ENCODE measurements at regions not wholly inside any gene's neighbourhood (a gene's known extent, or its start where the extent isn't known, plus 50 kb on each side); places are given as distances from the start of the nearest gene placed in this dataset.

DNA sequence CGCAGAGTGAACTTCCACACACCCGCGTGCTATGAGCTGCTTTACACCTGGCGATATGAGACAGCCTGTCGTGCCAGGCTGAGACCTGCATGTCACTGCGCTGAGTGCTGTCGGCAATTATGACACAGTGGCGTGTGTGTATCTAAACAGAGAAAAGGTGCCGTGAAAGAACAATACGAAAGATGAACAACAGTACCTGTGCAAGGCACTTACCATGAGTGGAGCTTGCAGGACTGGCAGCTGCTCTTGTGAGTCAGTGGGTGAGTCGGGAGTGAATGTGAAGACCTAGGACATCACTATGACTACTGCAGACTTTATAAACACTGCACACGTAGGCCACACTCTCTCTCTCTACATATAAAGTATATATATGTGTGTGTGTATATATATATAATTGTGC lies 68.5 kb upstream of the DUSP22 start:
- H3K4me3 ChIP-seq (ENCODE audit: low read depth, low read length): no peak overlapping the region
- no peak for DNase-seq (ENCODE audit: low read depth)
- TF ChIP-seq, protein P1, sequence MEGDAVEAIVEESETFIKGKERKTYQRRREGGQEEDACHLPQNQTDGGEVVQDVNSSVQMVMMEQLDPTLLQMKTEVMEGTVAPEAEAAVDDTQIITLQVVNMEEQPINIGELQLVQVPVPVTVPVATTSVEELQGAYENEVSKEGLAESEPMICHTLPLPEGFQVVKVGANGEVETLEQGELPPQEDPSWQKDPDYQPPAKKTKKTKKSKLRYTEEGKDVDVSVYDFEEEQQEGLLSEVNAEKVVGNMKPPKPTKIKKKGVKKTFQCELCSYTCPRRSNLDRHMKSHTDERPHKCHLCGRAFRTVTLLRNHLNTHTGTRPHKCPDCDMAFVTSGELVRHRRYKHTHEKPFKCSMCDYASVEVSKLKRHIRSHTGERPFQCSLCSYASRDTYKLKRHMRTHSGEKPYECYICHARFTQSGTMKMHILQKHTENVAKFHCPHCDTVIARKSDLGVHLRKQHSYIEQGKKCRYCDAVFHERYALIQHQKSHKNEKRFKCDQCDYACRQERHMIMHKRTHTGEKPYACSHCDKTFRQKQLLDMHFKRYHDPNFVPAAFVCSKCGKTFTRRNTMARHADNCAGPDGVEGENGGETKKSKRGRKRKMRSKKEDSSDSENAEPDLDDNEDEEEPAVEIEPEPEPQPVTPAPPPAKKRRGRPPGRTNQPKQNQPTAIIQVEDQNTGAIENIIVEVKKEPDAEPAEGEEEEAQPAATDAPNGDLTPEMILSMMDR (IDR thresholded peaks at IDR 0.05; ENCODE audit: insufficient read depth, low read depth, low read length, missing control alignments): no peak

DNA sequence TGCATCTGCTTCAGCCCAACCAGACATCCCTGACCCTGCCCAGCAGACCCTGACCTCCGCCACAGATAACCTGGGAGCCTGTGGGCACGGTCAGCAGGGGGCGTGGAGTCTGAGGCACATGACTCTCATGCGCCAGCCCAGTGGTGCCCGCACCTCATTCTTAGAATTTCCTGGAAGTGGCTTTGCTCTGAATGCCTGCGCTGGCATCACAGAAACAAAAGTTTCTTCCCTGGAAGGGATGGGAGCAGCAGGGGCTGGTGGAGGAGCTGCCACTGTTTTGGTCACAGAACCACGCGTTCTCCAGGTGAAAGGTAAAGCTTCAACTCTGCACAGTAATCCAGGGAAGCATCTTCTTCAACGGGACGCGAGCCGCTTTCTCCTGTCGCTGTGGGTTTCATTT lies 67.9 kb upstream of the DUSP22 start:
- TF ChIP-seq, protein P1 (IDR thresholded peaks at IDR 0.05; ENCODE audit: insufficient read depth, low read depth, low read length, missing control alignments): no peak
- DNase-seq (ENCODE audit: low read depth): no peak
- peak overlapping the region; percentile 43; the same call in 1 of the 2 replicates for H3K4me3 ChIP-seq (ENCODE audit: low read depth, low read length)

DNA sequence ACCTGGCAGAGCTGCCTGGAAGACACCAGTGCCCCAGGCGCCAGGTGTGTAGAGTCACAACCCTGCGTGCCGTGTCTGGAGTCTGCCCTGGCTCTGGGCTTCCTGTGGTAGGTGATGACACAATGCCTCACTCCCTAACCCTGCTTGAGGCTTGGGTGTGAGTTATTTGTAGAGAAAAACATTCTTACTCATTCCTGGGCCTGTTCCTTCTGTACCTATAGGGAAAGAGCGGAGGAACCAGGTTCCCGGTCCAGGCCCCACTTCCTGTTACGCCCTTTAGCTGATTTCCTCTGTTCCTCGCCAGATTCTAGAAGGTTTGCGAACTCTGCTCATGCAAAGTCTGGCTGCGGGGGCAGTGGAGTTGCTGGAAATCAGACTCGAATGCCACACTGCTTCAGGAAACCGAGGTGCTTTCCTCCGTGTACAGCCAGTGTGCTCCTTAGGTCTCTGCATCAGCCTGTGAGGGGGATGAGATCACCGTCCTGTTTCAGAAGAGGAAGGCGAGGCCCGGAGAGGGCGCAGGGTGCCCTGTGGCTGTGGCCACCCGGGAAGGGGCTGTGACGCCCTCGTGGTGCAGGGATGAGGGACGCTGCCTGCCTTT lies 67.1 kb upstream of the DUSP22 start:
- peak overlapping the region; percentile 43 for H3K4me3 ChIP-seq (ENCODE audit: low read depth, low read length)
- peak; percentile 90 for DNase-seq (ENCODE audit: low read depth)
- TF ChIP-seq, protein P1 (IDR thresholded peaks at IDR 0.05; ENCODE audit: insufficient read depth, low read depth, low read length, missing control alignments): no peak

DNA sequence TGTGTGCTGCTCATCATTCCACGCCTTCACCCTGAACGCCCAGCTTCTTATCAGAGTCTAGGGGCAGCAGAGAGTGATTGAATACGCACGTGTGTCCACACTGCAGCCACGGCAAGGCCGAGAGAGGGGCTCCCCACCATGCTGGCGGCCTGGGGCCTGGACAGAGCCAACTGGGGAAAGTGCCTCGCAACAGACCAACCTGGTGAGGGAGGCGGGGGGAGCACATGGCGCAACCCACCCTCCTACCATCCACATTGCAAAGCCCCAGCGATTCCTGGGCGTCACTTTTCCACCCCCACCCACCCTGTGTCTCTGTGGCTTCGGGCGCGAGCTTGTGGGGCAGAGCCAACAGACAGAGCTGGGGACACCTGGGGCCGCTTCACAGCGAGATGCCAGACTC lies 66.4 kb upstream of the DUSP22 start:
- TF ChIP-seq, protein P1 (IDR thresholded peaks at IDR 0.05; ENCODE audit: insufficient read depth, low read depth, low read length, missing control alignments): no peak
- H3K4me3 ChIP-seq (ENCODE audit: low read depth, low read length): peak overlapping the region; percentile 43
- DNase-seq (ENCODE audit: low read depth): peak; percentile 66

DNA sequence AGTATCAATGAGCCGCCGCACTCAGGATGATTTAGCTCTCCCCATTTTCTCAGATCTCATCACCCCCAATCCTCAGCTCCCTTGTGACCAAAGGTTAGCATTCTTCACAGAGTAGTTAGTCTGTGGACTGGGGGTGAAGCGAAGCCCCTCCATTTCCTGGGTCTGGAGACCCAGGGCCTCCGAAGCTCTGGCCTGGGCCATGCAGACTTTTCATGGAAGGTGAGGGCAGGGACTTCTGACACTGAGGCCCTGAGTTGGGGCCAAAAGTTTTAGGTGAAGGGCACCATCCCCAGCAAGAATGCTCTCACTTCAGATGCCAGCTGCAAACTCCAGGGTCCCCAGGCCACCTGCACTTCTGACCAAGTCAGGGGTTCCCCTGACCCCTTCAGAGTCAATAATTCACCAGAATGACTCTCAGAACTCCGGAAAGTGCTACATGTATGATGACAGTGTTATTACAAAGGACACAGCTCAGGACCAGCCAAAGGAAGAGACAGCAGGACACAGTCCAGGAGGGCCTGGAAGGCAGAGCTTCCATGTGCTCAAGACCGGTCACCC lies 65.7 kb upstream of the DUSP22 start:
- TF ChIP-seq, protein P1 (IDR thresholded peaks at IDR 0.05; ENCODE audit: insufficient read depth, low read depth, low read length, missing control alignments): no peak
- peak; percentile 80 for DNase-seq (ENCODE audit: low read depth)
- H3K4me3 ChIP-seq (ENCODE audit: low read depth, low read length): peak overlapping the region; percentile 43

DNA sequence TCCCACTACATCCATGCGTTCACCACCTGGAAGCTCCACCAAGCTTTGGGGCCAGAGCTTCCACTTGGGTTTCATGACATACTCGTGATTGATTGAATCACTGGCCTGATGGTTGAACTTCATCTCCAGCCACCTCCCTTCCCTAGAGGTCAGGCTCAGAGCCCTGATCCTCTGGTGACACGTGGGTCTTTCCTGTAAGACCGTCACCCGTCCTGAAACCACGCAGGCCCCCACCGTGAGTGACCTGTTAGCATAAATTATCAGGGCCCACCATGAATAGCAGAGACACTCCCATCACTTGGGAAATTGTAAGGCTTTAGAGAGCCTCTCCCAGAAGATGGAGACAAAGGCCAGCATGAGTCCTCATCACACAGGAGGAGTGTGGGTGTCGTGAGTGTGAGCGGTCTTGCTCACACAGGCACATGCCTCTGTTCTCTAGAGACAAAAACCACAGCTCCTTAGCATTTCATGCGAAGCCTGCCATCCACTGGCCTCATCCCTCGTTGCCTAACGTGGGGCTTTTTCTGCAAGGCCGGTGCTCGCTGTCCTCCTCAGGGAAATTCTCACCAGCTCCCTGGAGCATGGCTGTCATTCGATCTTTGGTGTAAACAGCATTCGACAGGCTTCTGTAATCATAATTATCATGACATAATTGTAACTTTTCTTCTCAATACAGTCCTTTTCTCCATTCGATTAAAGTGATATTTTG lies 65.1 kb upstream of the DUSP22 start:
- H3K4me3 ChIP-seq (ENCODE audit: low read depth, low read length): peak overlapping the region; percentile 43
- peak; percentile 94 for DNase-seq (ENCODE audit: low read depth)
- TF ChIP-seq, protein P1 (IDR thresholded peaks at IDR 0.05; ENCODE audit: insufficient read depth, low read depth, low read length, missing control alignments): peak; percentile 51

All from GM12865 (cell line).